ENCODE measurements at regions not wholly inside any gene's neighbourhood (a gene's known extent, or its start where the extent isn't known, plus 50 kb on each side); places are given as distances from the start of the nearest gene placed in this dataset.

DNA sequence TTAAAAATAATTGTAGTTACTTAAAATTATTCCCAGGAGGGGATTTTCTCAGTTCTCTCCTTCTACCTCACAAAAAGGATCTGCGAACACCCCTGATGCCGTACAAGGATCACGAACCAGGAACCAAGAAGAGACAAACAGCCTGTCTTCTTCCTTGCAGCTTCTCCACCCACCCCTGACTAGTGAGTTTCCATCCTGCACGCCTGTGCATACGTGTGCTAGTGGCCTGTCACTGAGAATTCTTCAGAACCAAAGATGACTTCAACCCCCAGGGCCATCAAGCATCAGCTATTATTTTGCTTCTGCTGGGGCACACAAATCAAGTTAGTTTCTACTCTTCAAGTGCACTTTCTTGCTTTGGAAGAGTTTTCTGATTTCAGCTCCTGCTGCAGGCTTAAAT is 175.5 kb upstream of the KLF6 start:
- DNase-seq = no peak
- Histone ChIP-seq H3K36me3 (ENCODE audit: low read depth, low read length) (no peaks in the 10 kb centered on the region), H3K4me3 (ENCODE audit: low read length) (no peak overlapping the region), H3F3A (ENCODE audit: low read length, unreplicated experiment) (no peaks in the 10 kb centered on the region), H3K9me3 (ENCODE audit: low read length) (no peaks in the 10 kb centered on the region), H3K9me2 (replicated peaks; ENCODE audit: low read length) (no peaks in the 10 kb centered on the region), H4K20me1 (ENCODE audit: low read length) (no peaks in the 10 kb centered on the region), H2AFZ (ENCODE audit: low read length) (no peak overlapping the region), H3K4me1 (ENCODE audit: insufficient read depth, low read length) (no peaks in the 10 kb centered on the region; the same call in 1 of the 2 replicates), H3K27ac (ENCODE audit: low read length) (no peak overlapping the region), H3K9ac (ENCODE audit: low read length) (no peak overlapping the region), H3K27me3 (ENCODE audit: low read length) (no peaks in the 10 kb centered on the region), H3K4me2 (ENCODE audit: low read length) (no peak overlapping the region), H3K79me2 (ENCODE audit: low read length) (no peaks in the 10 kb centered on the region)
- POLR2A ChIA-PET (ENCODE audit: unreplicated experiment) = interaction anchor here (0.7 kb wide), 1 partner anchor 15 kb away, joined by 3 read pairs; no protein-coding TSS in a partner anchor
- intact Hi-C loops (cut with micrococcal nuclease) = no loop called here
- CTCF ChIA-PET = no interaction called here
- no peak for TF ChIP-seq EZH2phosphoT487 (IDR thresholded peaks at IDR 0.05; ENCODE audit: borderline replicate concordance, low read length)
- TF ChIP-seq, protein P1, sequence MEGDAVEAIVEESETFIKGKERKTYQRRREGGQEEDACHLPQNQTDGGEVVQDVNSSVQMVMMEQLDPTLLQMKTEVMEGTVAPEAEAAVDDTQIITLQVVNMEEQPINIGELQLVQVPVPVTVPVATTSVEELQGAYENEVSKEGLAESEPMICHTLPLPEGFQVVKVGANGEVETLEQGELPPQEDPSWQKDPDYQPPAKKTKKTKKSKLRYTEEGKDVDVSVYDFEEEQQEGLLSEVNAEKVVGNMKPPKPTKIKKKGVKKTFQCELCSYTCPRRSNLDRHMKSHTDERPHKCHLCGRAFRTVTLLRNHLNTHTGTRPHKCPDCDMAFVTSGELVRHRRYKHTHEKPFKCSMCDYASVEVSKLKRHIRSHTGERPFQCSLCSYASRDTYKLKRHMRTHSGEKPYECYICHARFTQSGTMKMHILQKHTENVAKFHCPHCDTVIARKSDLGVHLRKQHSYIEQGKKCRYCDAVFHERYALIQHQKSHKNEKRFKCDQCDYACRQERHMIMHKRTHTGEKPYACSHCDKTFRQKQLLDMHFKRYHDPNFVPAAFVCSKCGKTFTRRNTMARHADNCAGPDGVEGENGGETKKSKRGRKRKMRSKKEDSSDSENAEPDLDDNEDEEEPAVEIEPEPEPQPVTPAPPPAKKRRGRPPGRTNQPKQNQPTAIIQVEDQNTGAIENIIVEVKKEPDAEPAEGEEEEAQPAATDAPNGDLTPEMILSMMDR (conservative IDR thresholded peaks at IDR 0.05; ENCODE audit: low read depth, low read length) = no peak
- no peak for TF ChIP-seq EZH2 (IDR thresholded peaks at IDR 0.05; ENCODE audit: low read length, unreplicated experiment)
- no peak for ATAC-seq
- no TSS peak for BruUV-seq (replicated peaks)

DNA sequence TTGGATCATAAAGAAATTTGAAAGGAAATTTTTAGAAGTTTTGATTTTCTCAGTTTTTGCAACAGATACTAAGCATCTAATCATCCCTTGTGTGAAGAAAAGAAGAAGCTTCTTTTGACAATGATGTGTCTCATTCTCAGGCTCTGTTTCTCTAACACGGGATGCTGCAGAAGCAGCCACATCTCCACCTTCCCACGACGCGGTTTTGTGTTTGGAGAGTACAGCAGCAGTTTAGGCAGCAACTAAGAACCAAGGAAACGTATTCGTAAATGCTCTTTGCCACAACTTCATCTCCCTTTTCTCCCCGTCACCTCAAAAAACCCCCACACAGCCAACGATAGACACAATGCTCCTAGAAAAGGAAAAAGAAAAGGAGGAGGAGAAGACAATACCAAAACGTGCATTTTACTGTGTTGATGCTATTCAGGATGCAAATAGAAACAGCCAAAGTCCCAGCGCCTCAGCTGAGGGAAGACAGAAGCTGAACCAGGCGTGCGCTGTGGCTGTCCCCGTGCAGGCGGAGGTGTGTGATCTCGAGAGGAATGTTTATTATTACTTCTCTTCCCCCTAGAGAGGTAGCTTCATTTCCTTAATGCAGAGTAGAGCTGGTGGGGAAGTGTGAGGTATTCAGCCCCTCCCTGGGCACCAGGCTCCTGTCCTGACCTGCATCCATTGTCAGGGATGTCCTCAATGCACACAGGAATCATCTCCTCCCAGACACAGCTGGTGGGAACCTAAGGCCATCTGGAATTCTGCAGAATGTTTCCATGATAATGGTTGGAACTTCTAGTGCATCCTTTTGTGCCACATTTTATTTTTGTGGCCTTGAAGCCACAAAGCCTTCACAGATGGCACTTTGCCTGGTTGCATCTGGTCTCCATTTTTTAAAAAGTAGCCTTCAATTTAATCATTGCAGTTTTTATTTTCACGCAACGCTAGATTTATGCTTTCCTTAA is 174.6 kb upstream of the KLF6 start:
- ChIA-PET CTCF (no interaction called here), POLR2A (ENCODE audit: unreplicated experiment) (no interaction called here)
- Histone ChIP-seq H3K9ac (ENCODE audit: low read length) (no peak overlapping the region), H2AFZ (ENCODE audit: low read length) (no peak overlapping the region), H3K4me1 (ENCODE audit: insufficient read depth, low read length) (no peaks in the 10 kb centered on the region; the same call in 1 of the 2 replicates), H3K27ac (ENCODE audit: low read length) (no peak overlapping the region), H3K4me3 (ENCODE audit: low read length) (no peak overlapping the region), H3K79me2 (ENCODE audit: low read length) (no peaks in the 10 kb centered on the region), H3K9me3 (ENCODE audit: low read length) (no peaks in the 10 kb centered on the region), H3K36me3 (ENCODE audit: low read depth, low read length) (no peaks in the 10 kb centered on the region), H3F3A (ENCODE audit: low read length, unreplicated experiment) (no peaks in the 10 kb centered on the region), H4K20me1 (ENCODE audit: low read length) (no peaks in the 10 kb centered on the region), H3K9me2 (replicated peaks; ENCODE audit: low read length) (no peaks in the 10 kb centered on the region), H3K27me3 (ENCODE audit: low read length) (no peaks in the 10 kb centered on the region), H3K4me2 (ENCODE audit: low read length) (no peak overlapping the region)
- no TSS peak for BruUV-seq (replicated peaks)
- ATAC-seq = no peak
- no peak for DNase-seq
- TF ChIP-seq EZH2 (IDR thresholded peaks at IDR 0.05; ENCODE audit: low read length, unreplicated experiment) (no peak), EZH2phosphoT487 (IDR thresholded peaks at IDR 0.05; ENCODE audit: borderline replicate concordance, low read length) (no peak)
- TF ChIP-seq, protein P1 (conservative IDR thresholded peaks at IDR 0.05; ENCODE audit: low read depth, low read length) = no peak
- intact Hi-C loops (cut with micrococcal nuclease) = no loop called here

DNA sequence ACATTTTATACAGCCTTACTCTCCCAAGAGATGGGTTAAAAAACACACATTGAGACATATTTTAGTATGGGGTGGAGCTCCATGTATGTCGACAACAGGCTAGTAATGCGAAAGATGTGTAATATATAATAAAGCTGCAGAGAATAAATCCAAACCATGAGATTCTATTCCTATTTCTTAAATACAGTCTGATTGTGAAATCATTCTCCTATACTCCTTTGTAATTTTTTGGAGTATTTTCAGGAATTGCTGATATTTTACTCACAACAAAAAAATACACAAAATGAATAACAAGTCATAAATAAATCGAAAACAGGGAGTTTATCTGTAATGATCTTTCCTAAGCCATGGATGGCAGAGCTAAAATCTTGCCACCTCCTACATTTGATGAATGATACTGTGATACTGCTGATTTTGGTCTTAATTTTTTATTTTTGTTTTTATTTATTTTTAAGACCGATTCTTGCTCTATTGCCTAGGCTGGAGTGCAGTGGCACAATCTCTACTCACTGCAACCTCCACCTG is 173.5 kb upstream of the KLF6 start:
- no peaks in the 10 kb centered on the region for H3K9me3 ChIP-seq (ENCODE audit: low read length)
- H3K4me3 ChIP-seq (ENCODE audit: low read length) = no peak overlapping the region
- H2AFZ ChIP-seq (ENCODE audit: low read length) = no peak overlapping the region
- H4K20me1 ChIP-seq (ENCODE audit: low read length) = no peaks in the 10 kb centered on the region
- CTCF ChIA-PET = no interaction called here
- ATAC-seq (no peak), DNase-seq (no peak)
- H3K79me2 ChIP-seq (ENCODE audit: low read length) = no peaks in the 10 kb centered on the region
- H3K9me2 ChIP-seq (replicated peaks; ENCODE audit: low read length) = no peaks in the 10 kb centered on the region
- intact Hi-C loops (cut with micrococcal nuclease) = no loop called here
- H3K27ac ChIP-seq (ENCODE audit: low read length) = no peak overlapping the region
- H3K4me1 ChIP-seq (ENCODE audit: insufficient read depth, low read length) = no peaks in the 10 kb centered on the region; the same call in 1 of the 2 replicates
- BruUV-seq (replicated peaks) = no TSS peak
- H3K27me3 ChIP-seq (ENCODE audit: low read length) = no peaks in the 10 kb centered on the region
- no peak overlapping the region for H3K9ac ChIP-seq (ENCODE audit: low read length)
- H3K4me2 ChIP-seq (ENCODE audit: low read length) = no peak overlapping the region
- POLR2A ChIA-PET (ENCODE audit: unreplicated experiment) = no interaction called here
- no peak for TF ChIP-seq EZH2 (IDR thresholded peaks at IDR 0.05; ENCODE audit: low read length, unreplicated experiment)
- TF ChIP-seq, protein P1 (conservative IDR thresholded peaks at IDR 0.05; ENCODE audit: low read depth, low read length) = no peak
- no peak for TF ChIP-seq EZH2phosphoT487 (IDR thresholded peaks at IDR 0.05; ENCODE audit: borderline replicate concordance, low read length)
- no peaks in the 10 kb centered on the region for H3K36me3 ChIP-seq (ENCODE audit: low read depth, low read length)
- no peaks in the 10 kb centered on the region for H3F3A ChIP-seq (ENCODE audit: low read length, unreplicated experiment)

Data from PC-3 (cell line).